HG03439 (cell line): ENCODE measurements at regions not wholly inside any gene's neighbourhood (a gene's known extent, or its start where the extent isn't known, plus 50 kb on each side); places are given as distances from the start of the nearest gene placed in this dataset.

Experiments
- ATAC-seq: cut with Tn5 transposase; IDR thresholded peaks from one replicate; pipeline ENCODE4 v1.9.1; 2021; ENCODE audit warnings: mild to moderate bottlenecking, moderate library complexity; ENCODE audit not compliant: unreplicated experiment

- ATAC-seq: no peak
These were observed 134.8 kb upstream of the IGF1R start for GRCh38 chr15:98513428-98513986.

GRCh38 chr15:98514034-98514622 is 134.2 kb upstream of the IGF1R start:
- no peak for ATAC-seq

- ATAC-seq: peak; percentile 81
These were observed 129.3 kb upstream of the IGF1R start for GRCh38 chr15:98518823-98519561.

- no peak for ATAC-seq
These were observed 128.4 kb upstream of the IGF1R start for GRCh38 chr15:98519767-98520550.

GRCh38 chr15:98522127-98522526 is 126.2 kb upstream of the IGF1R start:
- no peak for ATAC-seq

- ATAC-seq: no peak
These were observed 124.3 kb upstream of the IGF1R start for GRCh38 chr15:98523912-98524662.

- ATAC-seq: no peak
These were observed 123.3 kb upstream of the IGF1R start for GRCh38 chr15:98524838-98525660.

GRCh38 chr15:98525661-98526001 is 122.7 kb upstream of the IGF1R start:
- no peak for ATAC-seq

GRCh38 chr15:98526094-98526493 is 122.2 kb upstream of the IGF1R start:
- ATAC-seq: no peak

- no peak for ATAC-seq
These were observed 120.2 kb upstream of the IGF1R start for GRCh38 chr15:98528046-98528725.

GRCh38 chr15:98529205-98530145 is 118.9 kb upstream of the IGF1R start:
- ATAC-seq: no peak

- no peak for ATAC-seq
These were observed 117.8 kb upstream of the IGF1R start for GRCh38 chr15:98530570-98530969.

- no peak for ATAC-seq
These were observed 116.3 kb upstream of the IGF1R start for GRCh38 chr15:98532063-98532462.

GRCh38 chr15:98536976-98537375 is 111.4 kb upstream of the IGF1R start:
- ATAC-seq: no peak

- ATAC-seq: no peak
These were observed 110.8 kb upstream of the IGF1R start for GRCh38 chr15:98537516-98538060.

- ATAC-seq: no peak
These were observed 106.8 kb upstream of the IGF1R start for GRCh38 chr15:98541519-98541918.

GRCh38 chr15:98543237-98543636 is 105.1 kb upstream of the IGF1R start:
- no peak for ATAC-seq

- ATAC-seq: no peak
These were observed 102.0 kb upstream of the IGF1R start for GRCh38 chr15:98546329-98546728.
